Left ventricle myocardium inferior (tissue), 1 donor: ENCODE measurements at regions not wholly inside any gene's neighbourhood (a gene's known extent, or its start where the extent isn't known, plus 50 kb on each side); places are given as distances from the start of the nearest gene placed in this dataset.

ENCODE experiments used
- DNase-seq: peaks from one replicate; pipeline ENCODE4 v3.0.0-alpha.2; 2020
- H3K27ac ChIP-seq: fragments of 200-600 bp; replicated peaks from 2 replicates; pipeline ENCODE4 v1.8.0; 2021
- H3K27me3 ChIP-seq: fragments of 200-600 bp; 2 replicates; pipeline ENCODE4 v1.8.0; 2021; ENCODE audit warnings: low read depth
- H3K36me3 ChIP-seq: fragments of 200-600 bp; 2 replicates; pipeline ENCODE4 v1.8.0; 2021
- H3K4me1 ChIP-seq: fragments of 200-600 bp; 2 replicates; pipeline ENCODE4 v1.8.0; 2021
- H3K4me3 ChIP-seq: fragments of 200-600 bp; 2 replicates; pipeline ENCODE4 v1.8.0; 2021; ENCODE audit warnings: mild to moderate bottlenecking, moderate library complexity
- H3K9me3 ChIP-seq: fragments of 200-600 bp; replicated peaks from 2 replicates; pipeline ENCODE4 v1.8.0; 2021
- intact Hi-C: fragments of 100-400 bp; cut with micrococcal nuclease; formaldehyde crosslinking; loops from one replicate; pipeline ENCODE4 v1.11.0; 2022
- TF ChIP-seq, protein P1 (sequence below): fragments of 200-600 bp; IDR thresholded peaks from 2 replicates; pipeline ENCODE4 v1.8.0; 2021; ENCODE audit warnings: antibody characterized with exemption, mild to moderate bottlenecking, borderline replicate concordance
- donor health status: DM: no; HTN: yes; CAD: no; lungs with severe emphysema.

- DNase-seq, result no peak
- peaks cover 9% of the 10 kb centered on the region for H3K27me3 ChIP-seq
- H3K27ac ChIP-seq, result no peak overlapping the region
- no peaks in the 10 kb centered on the region for H3K36me3 ChIP-seq
- H3K4me1 ChIP-seq, result no peaks in the 10 kb centered on the region
- intact Hi-C loops, result no loop called here
- peaks cover 21% of the 10 kb centered on the region for H3K9me3 ChIP-seq
- TF ChIP-seq, protein P1, sequence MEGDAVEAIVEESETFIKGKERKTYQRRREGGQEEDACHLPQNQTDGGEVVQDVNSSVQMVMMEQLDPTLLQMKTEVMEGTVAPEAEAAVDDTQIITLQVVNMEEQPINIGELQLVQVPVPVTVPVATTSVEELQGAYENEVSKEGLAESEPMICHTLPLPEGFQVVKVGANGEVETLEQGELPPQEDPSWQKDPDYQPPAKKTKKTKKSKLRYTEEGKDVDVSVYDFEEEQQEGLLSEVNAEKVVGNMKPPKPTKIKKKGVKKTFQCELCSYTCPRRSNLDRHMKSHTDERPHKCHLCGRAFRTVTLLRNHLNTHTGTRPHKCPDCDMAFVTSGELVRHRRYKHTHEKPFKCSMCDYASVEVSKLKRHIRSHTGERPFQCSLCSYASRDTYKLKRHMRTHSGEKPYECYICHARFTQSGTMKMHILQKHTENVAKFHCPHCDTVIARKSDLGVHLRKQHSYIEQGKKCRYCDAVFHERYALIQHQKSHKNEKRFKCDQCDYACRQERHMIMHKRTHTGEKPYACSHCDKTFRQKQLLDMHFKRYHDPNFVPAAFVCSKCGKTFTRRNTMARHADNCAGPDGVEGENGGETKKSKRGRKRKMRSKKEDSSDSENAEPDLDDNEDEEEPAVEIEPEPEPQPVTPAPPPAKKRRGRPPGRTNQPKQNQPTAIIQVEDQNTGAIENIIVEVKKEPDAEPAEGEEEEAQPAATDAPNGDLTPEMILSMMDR, result no peak
- no peak overlapping the region for H3K4me3 ChIP-seq
These were observed 237.5 kb downstream of the SHOX start for GRCh38 chrX:867966-868647.

- Histone ChIP-seq H3K4me3 (no peak overlapping the region), H3K27me3 (peaks cover 9% of the 10 kb centered on the region), H3K36me3 (no peaks in the 10 kb centered on the region), H3K9me3 (peaks cover 21% of the 10 kb centered on the region), H3K27ac (no peak overlapping the region), H3K4me1 (no peaks in the 10 kb centered on the region)
- intact Hi-C loops, result no loop called here
- TF ChIP-seq, protein P1, result no peak
- DNase-seq, result no peak
These were observed 236.9 kb downstream of the SHOX start for GRCh38 chrX:867502-867901.

GRCh38 chrX:866441-866990, 235.9 kb downstream of the SHOX start:
- Histone ChIP-seq H3K4me1 (no peaks in the 10 kb centered on the region), H3K27ac (no peak overlapping the region), H3K36me3 (no peaks in the 10 kb centered on the region), H3K27me3 (peaks cover 9% of the 10 kb centered on the region), H3K4me3 (no peak overlapping the region), H3K9me3 (peaks cover 18% of the 10 kb centered on the region)
- DNase-seq, result no peak
- TF ChIP-seq, protein P1, result no peak
- intact Hi-C loops, result no loop called here

DNA sequence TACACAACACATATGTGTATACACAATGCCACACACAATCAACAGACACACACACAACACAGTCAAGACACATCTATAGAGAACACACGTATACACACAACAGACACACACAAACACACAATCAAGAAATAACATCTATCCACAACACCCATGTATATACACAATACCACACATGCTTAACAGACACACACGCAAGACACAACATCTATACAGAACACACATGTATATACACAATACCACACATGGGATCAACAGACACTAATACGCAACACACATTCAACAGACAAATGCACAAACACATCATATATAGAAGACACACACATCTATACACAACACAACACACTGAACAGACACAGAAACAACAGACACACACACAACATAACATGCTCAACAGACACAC, 234.8 kb downstream of the SHOX start:
- H3K9me3 ChIP-seq, result peaks cover 19% of the 10 kb centered on the region
- DNase-seq, result no peak
- no peaks in the 10 kb centered on the region for H3K36me3 ChIP-seq
- TF ChIP-seq, protein P1, result no peak
- H3K27ac ChIP-seq, result no peak overlapping the region
- no peaks in the 10 kb centered on the region for H3K4me1 ChIP-seq
- peaks cover 7% of the 10 kb centered on the region for H3K27me3 ChIP-seq
- H3K4me3 ChIP-seq, result no peak overlapping the region
- intact Hi-C loops, result no loop called here

DNA sequence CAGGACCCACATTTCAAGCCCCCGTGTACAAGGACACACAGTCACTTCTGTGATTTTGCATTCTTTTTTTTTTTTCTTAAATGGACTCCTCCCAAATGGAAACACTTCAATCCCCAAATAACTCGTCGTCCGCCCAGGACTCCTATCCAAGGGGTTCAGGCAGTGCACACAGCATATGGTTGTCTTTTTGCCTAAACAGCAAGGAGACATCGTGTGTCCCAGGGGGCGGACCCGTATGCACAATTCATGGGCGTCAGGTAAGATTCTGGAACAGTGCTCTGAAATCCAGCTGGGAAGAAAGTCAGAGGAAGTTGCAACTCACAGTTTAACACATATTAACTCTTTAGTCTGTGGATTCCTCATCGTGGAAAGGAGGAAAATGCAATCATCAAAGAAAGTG, 231.3 kb downstream of the SHOX start:
- no peak overlapping the region for H3K4me3 ChIP-seq
- intact Hi-C loops, result no loop called here
- no peak overlapping the region for H3K27ac ChIP-seq
- DNase-seq, result no peak
- no peaks in the 10 kb centered on the region for H3K4me1 ChIP-seq
- TF ChIP-seq, protein P1, result no peak
- peaks cover 28% of the 10 kb centered on the region for H3K9me3 ChIP-seq
- H3K36me3 ChIP-seq, result no peaks in the 10 kb centered on the region
- no peaks in the 10 kb centered on the region for H3K27me3 ChIP-seq
